ENCODE measurements at regions not wholly inside any gene's neighbourhood (a gene's known extent, or its start where the extent isn't known, plus 50 kb on each side); places are given as distances from the start of the nearest gene placed in this dataset.

DNA sequence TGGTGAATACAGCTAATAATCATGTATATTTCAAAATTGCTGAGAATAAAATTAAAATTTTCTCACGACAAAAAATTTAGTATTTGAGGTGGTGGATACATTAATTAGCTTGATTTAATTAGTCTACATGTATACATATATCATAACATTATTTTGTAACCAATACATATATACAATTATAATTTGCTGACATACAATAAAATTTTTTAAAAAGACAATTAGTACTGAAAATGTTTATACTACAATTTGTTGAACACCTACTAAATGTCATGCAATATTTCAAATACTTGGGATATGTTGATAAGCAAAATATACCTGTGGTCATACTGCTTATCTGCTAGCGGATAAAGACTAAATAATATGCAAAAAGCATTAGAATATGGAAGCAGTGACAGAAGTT, 586.5 kb downstream of the SLITRK6 start:
- H3K9me3 Mint-ChIP-seq (ENCODE audit: unreplicated experiment), result peaks cover 4% of the 10 kb centered on the region
- H3K27ac ChIP-seq (ENCODE audit: low read depth, low read length), result no peak overlapping the region
- no peak overlapping the region for H3K4me3 Mint-ChIP-seq (ENCODE audit: unreplicated experiment)
- H3K27me3 ChIP-seq (ENCODE audit: insufficient read depth, low read length), result no peaks in the 10 kb centered on the region
- no peak for FAIRE-seq
- no peak overlapping the region for H3K4me2 ChIP-seq (ENCODE audit: low read length)
- no peaks in the 10 kb centered on the region for H4K20me1 ChIP-seq (ENCODE audit: insufficient read depth, low read length)
- H3K36me3 Mint-ChIP-seq (ENCODE audit: low read depth, unreplicated experiment), result no peaks in the 10 kb centered on the region
- no peaks in the 10 kb centered on the region for H3K4me1 ChIP-seq (ENCODE audit: insufficient read depth, low read length)
- H3K4me1 Mint-ChIP-seq (ENCODE audit: low read depth, unreplicated experiment), result no peaks in the 10 kb centered on the region
- no peak overlapping the region for H3K27ac Mint-ChIP-seq (ENCODE audit: unreplicated experiment)
- H3K27me3 Mint-ChIP-seq (ENCODE audit: low read depth, unreplicated experiment), result no peaks in the 10 kb centered on the region
- no peak overlapping the region for H2AFZ ChIP-seq (ENCODE audit: low read depth, low read length)
- no peaks in the 10 kb centered on the region for H3K36me3 ChIP-seq (ENCODE audit: insufficient read depth, low read length)
- H3K4me3 ChIP-seq (ENCODE audit: insufficient read depth, low read depth, low read length), result no peak overlapping the region
- no peak for TF ChIP-seq EZH2 (IDR thresholded peaks at IDR 0.05; ENCODE audit: insufficient read depth, low read length)
- TF ChIP-seq, protein P1, sequence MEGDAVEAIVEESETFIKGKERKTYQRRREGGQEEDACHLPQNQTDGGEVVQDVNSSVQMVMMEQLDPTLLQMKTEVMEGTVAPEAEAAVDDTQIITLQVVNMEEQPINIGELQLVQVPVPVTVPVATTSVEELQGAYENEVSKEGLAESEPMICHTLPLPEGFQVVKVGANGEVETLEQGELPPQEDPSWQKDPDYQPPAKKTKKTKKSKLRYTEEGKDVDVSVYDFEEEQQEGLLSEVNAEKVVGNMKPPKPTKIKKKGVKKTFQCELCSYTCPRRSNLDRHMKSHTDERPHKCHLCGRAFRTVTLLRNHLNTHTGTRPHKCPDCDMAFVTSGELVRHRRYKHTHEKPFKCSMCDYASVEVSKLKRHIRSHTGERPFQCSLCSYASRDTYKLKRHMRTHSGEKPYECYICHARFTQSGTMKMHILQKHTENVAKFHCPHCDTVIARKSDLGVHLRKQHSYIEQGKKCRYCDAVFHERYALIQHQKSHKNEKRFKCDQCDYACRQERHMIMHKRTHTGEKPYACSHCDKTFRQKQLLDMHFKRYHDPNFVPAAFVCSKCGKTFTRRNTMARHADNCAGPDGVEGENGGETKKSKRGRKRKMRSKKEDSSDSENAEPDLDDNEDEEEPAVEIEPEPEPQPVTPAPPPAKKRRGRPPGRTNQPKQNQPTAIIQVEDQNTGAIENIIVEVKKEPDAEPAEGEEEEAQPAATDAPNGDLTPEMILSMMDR (IDR thresholded peaks at IDR 0.05; ENCODE audit: insufficient read depth, low read depth, low read length), result no peak
- H3K9ac ChIP-seq (ENCODE audit: low read length), result no peak overlapping the region
- no peak for DNase-seq (ENCODE audit: low read depth)
- H3K79me2 ChIP-seq (ENCODE audit: insufficient read depth, low read length), result no peaks in the 10 kb centered on the region
- no peaks in the 10 kb centered on the region for H3K9me3 ChIP-seq (ENCODE audit: insufficient read depth, low read depth, low read length)

DNA sequence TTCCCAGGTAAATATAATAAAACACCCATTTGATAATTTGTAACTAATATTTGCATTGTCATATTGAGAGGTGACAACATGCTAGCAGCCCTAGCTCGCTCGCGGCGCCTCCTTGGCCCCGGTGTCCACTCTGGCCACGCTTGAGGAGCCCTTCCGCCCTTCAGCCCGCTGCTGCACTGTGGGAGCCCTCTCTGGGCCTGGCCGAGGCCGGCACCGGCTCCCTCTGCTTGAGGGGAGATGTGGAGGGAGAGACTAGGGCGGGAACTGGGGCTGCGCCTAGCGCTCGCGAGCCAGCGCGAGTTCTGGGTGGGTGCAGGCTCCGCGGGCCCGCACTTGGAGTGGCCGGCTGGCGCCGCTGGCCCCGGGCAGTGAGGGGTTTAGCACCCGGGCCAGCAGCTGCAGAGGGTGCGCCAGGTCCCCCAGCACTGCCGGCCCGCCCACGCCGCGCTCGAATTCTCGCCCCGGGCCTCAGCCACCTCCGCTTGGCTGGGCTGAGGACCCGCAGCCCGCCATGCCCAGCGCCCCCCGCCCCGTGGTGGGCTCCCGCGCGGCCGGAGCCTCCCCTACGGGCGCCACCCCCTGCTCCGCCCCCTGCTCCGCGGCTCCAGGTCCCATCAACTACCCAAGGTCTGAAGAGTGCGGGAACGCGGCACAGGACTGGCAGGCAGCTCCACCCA, 594.4 kb downstream of the SLITRK6 start:
- H3K9ac ChIP-seq (ENCODE audit: low read length), result no peak overlapping the region
- H3K36me3 ChIP-seq (ENCODE audit: insufficient read depth, low read length), result no peaks in the 10 kb centered on the region
- H3K27me3 Mint-ChIP-seq (ENCODE audit: low read depth, unreplicated experiment), result no peaks in the 10 kb centered on the region
- H3K9me3 ChIP-seq (ENCODE audit: insufficient read depth, low read depth, low read length), result no peaks in the 10 kb centered on the region
- FAIRE-seq (no peak), DNase-seq (ENCODE audit: low read depth) (no peak)
- H3K4me3 Mint-ChIP-seq (ENCODE audit: unreplicated experiment), result no peak overlapping the region
- no peak overlapping the region for H2AFZ ChIP-seq (ENCODE audit: low read depth, low read length)
- no peak overlapping the region for H3K4me3 ChIP-seq (ENCODE audit: insufficient read depth, low read depth, low read length)
- no peaks in the 10 kb centered on the region for H3K79me2 ChIP-seq (ENCODE audit: insufficient read depth, low read length)
- no peaks in the 10 kb centered on the region for H3K4me1 Mint-ChIP-seq (ENCODE audit: low read depth, unreplicated experiment)
- no peaks in the 10 kb centered on the region for H3K4me1 ChIP-seq (ENCODE audit: insufficient read depth, low read length)
- H3K27ac Mint-ChIP-seq (ENCODE audit: unreplicated experiment), result no peak overlapping the region
- peaks cover 4% of the 10 kb centered on the region for H3K9me3 Mint-ChIP-seq (ENCODE audit: unreplicated experiment)
- H4K20me1 ChIP-seq (ENCODE audit: insufficient read depth, low read length), result no peaks in the 10 kb centered on the region
- no peaks in the 10 kb centered on the region for H3K36me3 Mint-ChIP-seq (ENCODE audit: low read depth, unreplicated experiment)
- TF ChIP-seq, protein P1 (IDR thresholded peaks at IDR 0.05; ENCODE audit: insufficient read depth, low read depth, low read length), result no peak
- TF ChIP-seq EZH2 (IDR thresholded peaks at IDR 0.05; ENCODE audit: insufficient read depth, low read length), result no peak
- no peaks in the 10 kb centered on the region for H3K27me3 ChIP-seq (ENCODE audit: insufficient read depth, low read length)
- no peak overlapping the region for H3K27ac ChIP-seq (ENCODE audit: low read depth, low read length)
- H3K4me2 ChIP-seq (ENCODE audit: low read length), result no peak overlapping the region

DNA sequence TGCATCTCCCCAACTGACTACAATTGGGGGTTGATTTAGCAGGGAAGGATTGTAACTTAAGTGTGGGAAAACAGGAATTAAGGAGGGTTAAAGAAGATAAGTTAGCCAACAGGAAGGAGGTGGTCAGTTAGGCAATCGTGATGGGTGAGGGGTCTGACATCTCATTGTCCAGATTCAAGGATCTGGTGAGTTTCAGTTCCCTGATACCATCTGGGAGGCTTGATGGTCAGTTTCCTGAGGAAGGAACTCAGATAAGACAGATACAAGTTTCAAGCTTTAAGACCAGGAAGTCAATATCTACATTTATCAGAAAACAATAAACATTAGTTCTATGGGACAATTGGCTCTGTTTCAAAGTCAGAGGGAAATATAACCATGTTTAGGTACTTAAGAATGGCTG, 601.8 kb downstream of the SLITRK6 start:
- no peak overlapping the region for H3K4me2 ChIP-seq (ENCODE audit: low read length)
- Mint-ChIP-seq H3K4me1 (ENCODE audit: low read depth, unreplicated experiment) (no peaks in the 10 kb centered on the region), H3K36me3 (ENCODE audit: low read depth, unreplicated experiment) (no peaks in the 10 kb centered on the region), H3K9me3 (ENCODE audit: unreplicated experiment) (no peaks in the 10 kb centered on the region), H3K4me3 (ENCODE audit: unreplicated experiment) (no peak overlapping the region), H3K27ac (ENCODE audit: unreplicated experiment) (no peak overlapping the region), H3K27me3 (ENCODE audit: low read depth, unreplicated experiment) (no peaks in the 10 kb centered on the region)
- H3K9ac ChIP-seq (ENCODE audit: low read length), result no peak overlapping the region
- H3K27me3 ChIP-seq (ENCODE audit: insufficient read depth, low read length), result no peaks in the 10 kb centered on the region
- H3K27ac ChIP-seq (ENCODE audit: low read depth, low read length), result no peak overlapping the region
- no peaks in the 10 kb centered on the region for H4K20me1 ChIP-seq (ENCODE audit: insufficient read depth, low read length)
- DNase-seq (ENCODE audit: low read depth), result no peak
- H3K4me1 ChIP-seq (ENCODE audit: insufficient read depth, low read length), result no peaks in the 10 kb centered on the region
- H3K4me3 ChIP-seq (ENCODE audit: insufficient read depth, low read depth, low read length), result no peak overlapping the region
- no peaks in the 10 kb centered on the region for H3K79me2 ChIP-seq (ENCODE audit: insufficient read depth, low read length)
- no peak for FAIRE-seq
- H2AFZ ChIP-seq (ENCODE audit: low read depth, low read length), result no peak overlapping the region
- no peaks in the 10 kb centered on the region for H3K9me3 ChIP-seq (ENCODE audit: insufficient read depth, low read depth, low read length)
- no peaks in the 10 kb centered on the region for H3K36me3 ChIP-seq (ENCODE audit: insufficient read depth, low read length)
- TF ChIP-seq EZH2 (IDR thresholded peaks at IDR 0.05; ENCODE audit: insufficient read depth, low read length), result no peak
- TF ChIP-seq, protein P1 (IDR thresholded peaks at IDR 0.05; ENCODE audit: insufficient read depth, low read depth, low read length), result no peak

Data from astrocyte (in vitro differentiated cells and primary cell).